ENCODE measurements at regions not wholly inside any gene's neighbourhood (a gene's known extent, or its start where the extent isn't known, plus 50 kb on each side); places are given as distances from the start of the nearest gene placed in this dataset.

DNA sequence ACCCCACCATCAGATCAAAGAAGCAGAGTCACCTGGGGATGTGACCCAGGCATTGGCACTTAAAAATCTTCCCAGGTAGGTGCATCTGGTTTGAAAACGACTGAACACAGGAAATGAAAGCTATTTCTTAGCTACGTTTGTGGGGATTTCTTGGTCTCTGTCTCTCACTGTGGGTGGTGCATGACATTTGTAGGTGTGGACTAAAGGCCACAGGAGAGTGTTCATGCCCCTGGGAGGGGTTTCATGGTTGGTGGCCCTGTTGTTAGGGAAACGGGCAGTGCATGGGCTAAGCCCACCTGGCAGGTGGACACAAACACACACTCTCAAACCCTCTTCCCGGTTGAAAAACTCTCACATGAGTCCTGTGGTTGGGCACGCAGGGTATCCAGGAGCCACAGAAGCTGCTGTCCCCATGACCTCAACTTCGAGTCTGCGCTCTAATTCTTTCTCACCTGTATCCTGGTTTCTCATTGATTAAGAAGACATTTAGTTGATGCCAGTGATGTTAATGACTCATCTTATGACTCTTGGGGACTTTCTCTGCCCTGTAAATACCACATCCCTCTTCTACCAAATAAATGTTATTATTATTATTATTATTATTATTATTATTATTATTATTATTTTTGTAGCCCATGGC lies 119.4 kb downstream of the MRPS6 start:
- no peak for DNase-seq (ENCODE audit: low read depth)
- H3K4me3 ChIP-seq (ENCODE audit: low read length): no peak overlapping the region
- TF ChIP-seq CTCF (conservative IDR thresholded peaks at IDR 0.05; ENCODE audit: low read depth, low read length): no peak

GRCh38 chr21:34195335-34195734 lies 122.0 kb downstream of the MRPS6 start:
- TF ChIP-seq CTCF (conservative IDR thresholded peaks at IDR 0.05; ENCODE audit: low read depth, low read length): no peak
- no peak for DNase-seq (ENCODE audit: low read depth)
- no peak overlapping the region for H3K4me3 ChIP-seq (ENCODE audit: low read length)

DNA sequence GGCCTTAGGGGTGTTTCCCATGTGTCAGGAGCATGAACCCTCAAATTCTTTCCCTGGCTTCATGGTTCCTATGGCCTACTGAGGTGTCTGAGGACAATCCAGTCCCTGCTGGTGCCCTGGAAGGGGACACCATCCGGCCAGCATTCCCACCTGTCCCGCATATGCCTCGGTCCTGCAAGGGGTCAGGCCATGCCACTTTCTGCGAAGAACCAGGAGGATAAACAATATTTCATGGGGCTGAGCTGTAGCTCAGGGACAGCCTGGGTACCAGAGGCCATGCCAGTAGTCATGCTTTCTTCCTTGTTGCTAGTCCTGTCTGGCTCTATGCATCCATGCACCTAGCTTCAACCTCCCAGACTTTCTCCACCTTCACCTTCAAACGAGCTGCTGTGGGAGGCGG lies 123.6 kb downstream of the MRPS6 start:
- no peak for TF ChIP-seq CTCF (conservative IDR thresholded peaks at IDR 0.05; ENCODE audit: low read depth, low read length)
- DNase-seq (ENCODE audit: low read depth): no peak
- H3K4me3 ChIP-seq (ENCODE audit: low read length): no peak overlapping the region

- DNase-seq (ENCODE audit: low read depth): no peak
- no peak overlapping the region for H3K4me3 ChIP-seq (ENCODE audit: low read length)
- TF ChIP-seq CTCF (conservative IDR thresholded peaks at IDR 0.05; ENCODE audit: low read depth, low read length): no peak
Measured at GRCh38 chr21:34197561-34197960, 124.2 kb downstream of the MRPS6 start.

- DNase-seq (ENCODE audit: low read depth): no peak
- no peak overlapping the region for H3K4me3 ChIP-seq (ENCODE audit: low read length)
- no peak for TF ChIP-seq CTCF (conservative IDR thresholded peaks at IDR 0.05; ENCODE audit: low read depth, low read length)
Measured at GRCh38 chr21:34198231-34199120, 125.1 kb downstream of the MRPS6 start.

DNA sequence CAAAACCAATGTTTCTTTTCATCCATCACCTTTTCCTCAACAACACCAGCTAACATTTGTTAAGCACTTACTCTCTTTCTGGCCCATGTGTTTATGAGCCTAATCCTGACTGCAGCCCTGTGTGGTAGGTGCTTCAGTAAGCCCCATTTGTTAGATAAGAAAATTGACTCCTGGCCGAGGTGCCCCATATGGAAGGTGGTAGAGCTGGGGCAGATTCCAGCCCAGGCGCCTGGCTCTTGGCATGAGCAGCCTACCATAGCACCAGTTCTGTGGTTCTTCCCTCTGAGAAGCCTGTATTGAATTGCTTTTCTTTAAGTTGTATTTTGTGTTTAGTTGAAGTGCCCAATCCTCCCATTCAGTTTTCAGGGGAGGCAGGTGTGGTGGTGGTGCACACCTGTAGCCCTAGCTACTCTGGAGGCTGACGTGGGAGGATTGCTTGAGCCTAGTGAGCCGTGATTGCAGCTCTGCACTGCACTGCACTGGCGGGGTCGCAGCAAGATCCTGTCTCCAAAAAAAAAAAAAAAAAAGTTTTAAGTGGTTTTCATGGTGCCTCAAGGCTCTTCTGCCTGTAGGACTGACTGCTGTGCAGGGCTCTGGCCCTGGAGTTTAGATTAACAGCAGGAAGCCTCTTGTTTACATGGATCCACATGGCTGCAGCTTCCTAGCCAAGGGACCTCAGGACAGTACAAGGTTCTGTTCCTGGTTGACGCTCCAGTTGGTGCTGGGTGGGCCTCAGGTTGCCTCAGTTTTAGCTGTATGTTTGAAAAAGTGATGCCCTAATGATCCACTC lies 125.9 kb downstream of the MRPS6 start:
- DNase-seq (ENCODE audit: low read depth): no peak
- no peak overlapping the region for H3K4me3 ChIP-seq (ENCODE audit: low read length)
- no peak for TF ChIP-seq CTCF (conservative IDR thresholded peaks at IDR 0.05; ENCODE audit: low read depth, low read length)

Data from retinal pigment epithelial cell (primary cell).